GM23248 (cell line): ENCODE measurements at regions not wholly inside any gene's neighbourhood (a gene's known extent, or its start where the extent isn't known, plus 50 kb on each side); places are given as distances from the start of the nearest gene placed in this dataset.

ENCODE experiments used
- EZH2 ChIP-seq: fragments of 200-600 bp; sonication (generic); IDR thresholded peaks from 2 replicates; pipeline ENCODE4 v1.6.1; 2018; ENCODE audit warnings: antibody characterized with exemption, mild to moderate bottlenecking; ENCODE audit not compliant: insufficient read depth, poor library complexity, severe bottlenecking
- EZH2phosphoT487 ChIP-seq: fragments of 200-600 bp; sonication (generic); IDR thresholded peaks from 2 replicates; pipeline ENCODE4 v1.6.1; 2018; ENCODE audit warnings: antibody characterized with exemption, moderate library complexity, mild to moderate bottlenecking, low read depth; ENCODE audit not compliant: insufficient read depth

- TF ChIP-seq EZH2phosphoT487 (no peak), EZH2 (no peak)
Observed at GRCh38 chr5:67605730-67606585, 409.4 kb upstream of the CD180 start.
